ENCODE measurements at regions not wholly inside any gene's neighbourhood (a gene's known extent, or its start where the extent isn't known, plus 50 kb on each side); places are given as distances from the start of the nearest gene placed in this dataset.

- Histone ChIP-seq H3K4me1 (no peaks in the 10 kb centered on the region), H3K27me3 (no peaks in the 10 kb centered on the region), H3K36me3 (no peaks in the 10 kb centered on the region), H3K4me3 (ENCODE audit: low read depth, low read length) (no peak overlapping the region), H3K9me3 (no peaks in the 10 kb centered on the region)
- DNase-seq, result no peak
- no peak for TF ChIP-seq CTCF (IDR thresholded peaks at IDR 0.05; ENCODE audit: low read depth, low read length)
Measured at GRCh38 chr18:78115896-78116561, 863.6 kb upstream of the SALL3 start.

GRCh38 chr18:78123144-78123909 lies 856.3 kb upstream of the SALL3 start:
- DNase-seq, result no peak
- Histone ChIP-seq H3K9me3 (no peaks in the 10 kb centered on the region), H3K4me3 (ENCODE audit: low read depth, low read length) (no peak overlapping the region), H3K27me3 (no peaks in the 10 kb centered on the region), H3K36me3 (no peaks in the 10 kb centered on the region), H3K4me1 (no peaks in the 10 kb centered on the region)
- no peak for TF ChIP-seq CTCF (IDR thresholded peaks at IDR 0.05; ENCODE audit: low read depth, low read length)

DNA sequence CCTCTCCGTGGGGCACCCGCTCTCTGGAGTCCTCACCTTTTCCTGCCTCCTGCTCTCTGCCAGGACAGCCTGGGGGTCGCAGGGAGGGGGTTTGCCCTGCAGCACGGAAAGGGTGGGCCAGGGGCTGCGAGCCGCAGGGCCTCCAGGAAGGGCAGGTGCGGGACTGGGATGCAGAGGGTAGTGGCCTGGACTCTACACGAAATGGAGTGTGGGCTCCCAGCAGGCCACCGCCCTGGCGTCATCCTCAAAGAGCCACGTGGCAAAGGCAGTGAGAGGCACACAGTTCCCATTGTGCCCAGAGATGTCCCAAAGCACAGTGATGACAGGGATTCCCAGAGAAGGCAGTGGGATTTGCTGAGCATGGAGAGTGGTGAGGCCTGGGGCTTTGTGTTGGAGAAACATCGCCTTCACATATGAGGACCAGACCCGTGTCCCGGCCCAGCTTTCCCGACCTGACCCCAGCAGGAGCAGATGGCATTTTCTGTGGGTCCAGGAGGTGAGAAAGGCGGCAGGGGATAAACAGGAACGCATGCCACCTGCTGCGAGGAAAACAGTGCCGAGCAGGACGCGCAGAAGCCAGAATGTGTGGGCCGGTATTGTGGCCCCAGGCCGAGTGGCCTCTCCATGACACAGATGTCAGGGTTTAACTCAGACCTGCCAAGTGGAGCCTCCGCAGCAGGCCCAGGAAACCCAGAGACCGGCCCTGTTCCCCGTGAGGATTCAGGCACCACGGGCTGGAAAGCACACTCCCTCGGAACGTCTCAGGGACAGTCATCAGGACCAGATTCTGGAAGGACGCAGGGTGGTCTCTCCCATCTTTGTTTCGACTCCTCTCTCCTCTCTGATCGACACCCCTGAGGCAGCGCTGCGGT lies 855.5 kb upstream of the SALL3 start:
- Histone ChIP-seq H3K27me3 (no peaks in the 10 kb centered on the region), H3K36me3 (no peaks in the 10 kb centered on the region), H3K9me3 (no peaks in the 10 kb centered on the region), H3K4me3 (ENCODE audit: low read depth, low read length) (no peak overlapping the region), H3K4me1 (no peaks in the 10 kb centered on the region)
- no peak for TF ChIP-seq CTCF (IDR thresholded peaks at IDR 0.05; ENCODE audit: low read depth, low read length)
- DNase-seq, result no peak

- no peak for DNase-seq
- Histone ChIP-seq H3K9me3 (no peaks in the 10 kb centered on the region), H3K36me3 (no peaks in the 10 kb centered on the region), H3K4me3 (ENCODE audit: low read depth, low read length) (no peak overlapping the region), H3K27me3 (no peaks in the 10 kb centered on the region), H3K4me1 (no peaks in the 10 kb centered on the region)
- TF ChIP-seq CTCF (IDR thresholded peaks at IDR 0.05; ENCODE audit: low read depth, low read length), result no peak
Measured at GRCh38 chr18:78125206-78125896, 854.3 kb upstream of the SALL3 start.

DNA sequence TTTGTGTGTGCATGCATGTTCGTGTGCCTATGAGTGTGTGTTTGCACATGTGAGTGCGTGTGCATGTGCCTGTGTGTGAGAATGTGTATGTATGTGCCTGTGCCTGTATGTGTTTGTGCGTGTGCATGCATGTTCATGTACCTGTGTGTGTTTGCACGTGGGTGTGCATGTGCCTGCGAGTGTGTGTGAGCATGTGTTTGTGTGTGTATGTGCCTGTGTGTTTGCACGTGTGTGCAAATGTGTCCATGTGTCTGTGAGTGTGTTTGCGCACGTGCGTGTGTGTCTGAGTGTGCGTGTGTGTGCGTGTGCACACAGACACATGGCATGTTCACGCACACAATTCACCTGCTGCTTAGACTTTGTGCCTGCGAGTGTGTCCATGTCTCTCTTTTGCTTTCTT lies 853.5 kb upstream of the SALL3 start:
- H3K4me3 ChIP-seq (ENCODE audit: low read depth, low read length), result no peak overlapping the region
- H3K9me3 ChIP-seq, result no peaks in the 10 kb centered on the region
- no peaks in the 10 kb centered on the region for H3K36me3 ChIP-seq
- no peaks in the 10 kb centered on the region for H3K27me3 ChIP-seq
- no peaks in the 10 kb centered on the region for H3K4me1 ChIP-seq
- TF ChIP-seq CTCF (IDR thresholded peaks at IDR 0.05; ENCODE audit: low read depth, low read length), result no peak
- no peak for DNase-seq

All from BE2C (cell line).